ENCODE measurements at regions not wholly inside any gene's neighbourhood (a gene's known extent, or its start where the extent isn't known, plus 50 kb on each side); places are given as distances from the start of the nearest gene placed in this dataset.

GRCh38 chr5:130762031-130762430 is 403.0 kb downstream of the HINT1 start:
- CTCF ChIA-PET = no interaction called here
- WGBS (ENCODE audit: insufficient coverage, insufficient replicate concordance, low lambda C conversion rate, missing lambda C conversion rate) = 6% methylated on average over 1 of the region's 1 CpG
- TF ChIP-seq IRF3 (IDR thresholded peaks at IDR 0.05) (no peak), POLR2AphosphoS2 (IDR thresholded peaks at IDR 0.05; ENCODE audit: low read depth, low read length) (no peak), SIN3A (IDR thresholded peaks at IDR 0.05; ENCODE audit: low read depth, low read length) (no peak)
- Histone ChIP-seq H3K4me1 (ENCODE audit: control insufficient read depth, insufficient read depth, low read length) (no peaks in the 10 kb centered on the region), H3K27ac (ENCODE audit: control insufficient read depth, insufficient read depth) (no peak overlapping the region), H2AFZ (ENCODE audit: control insufficient read depth, low read depth, low read length) (no peak overlapping the region), H3K4me3 (no peak overlapping the region), H3K9ac (ENCODE audit: control insufficient read depth, insufficient read depth, low read length) (no peak overlapping the region), H3K4me2 (ENCODE audit: control insufficient read depth, insufficient read depth) (no peak overlapping the region), H3K27me3 (replicated peaks in 1 of 2; ENCODE audit: control insufficient read depth in 2 of 2, insufficient read depth in 2 of 2, low read length in 1 of 2) (no peaks in the 10 kb centered on the region), H3K79me2 (ENCODE audit: control insufficient read depth, insufficient read depth, low read length) (no peaks in the 10 kb centered on the region), H4K20me1 (ENCODE audit: control insufficient read depth, insufficient read depth) (no peaks in the 10 kb centered on the region), H3K36me3 (ENCODE audit: control insufficient read depth in 2 of 2, insufficient read depth in 2 of 2, low read length in 1 of 2) (no peaks in the 10 kb centered on the region), H3K9me3 (replicated peaks; ENCODE audit: control insufficient read depth, insufficient read depth, low read length) (no peaks in the 10 kb centered on the region)
- FAIRE-seq = no peak
- RAD21 ChIA-PET (ENCODE audit: unreplicated experiment) = no interaction called here
- no peak for DNase-seq (ENCODE audit: low read depth, low spot score)
- ATAC-seq = no peak
- SMC1A ChIA-PET (ENCODE audit: uncharacterized antibody, unreplicated experiment) = no interaction called here
- no TSS peak for BruUV-seq (replicated peaks)
- POLR2A ChIA-PET = no interaction called here
- in situ Hi-C loops (cut with MboI) (no loop called here), intact Hi-C loops (cut with micrococcal nuclease; ENCODE audit: unreplicated experiment) (no loop called here)

- Histone ChIP-seq H3K9ac (ENCODE audit: control insufficient read depth, insufficient read depth, low read length) (no peak overlapping the region), H3K36me3 (ENCODE audit: control insufficient read depth in 2 of 2, insufficient read depth in 2 of 2, low read length in 1 of 2) (no peaks in the 10 kb centered on the region), H3K9me3 (replicated peaks; ENCODE audit: control insufficient read depth, insufficient read depth, low read length) (no peaks in the 10 kb centered on the region), H3K79me2 (ENCODE audit: control insufficient read depth, insufficient read depth, low read length) (no peaks in the 10 kb centered on the region), H3K4me3 (no peak overlapping the region), H3K27me3 (replicated peaks in 1 of 2; ENCODE audit: control insufficient read depth in 2 of 2, insufficient read depth in 2 of 2, low read length in 1 of 2) (no peaks in the 10 kb centered on the region), H4K20me1 (ENCODE audit: control insufficient read depth, insufficient read depth) (no peaks in the 10 kb centered on the region), H2AFZ (ENCODE audit: control insufficient read depth, low read depth, low read length) (no peak overlapping the region), H3K27ac (ENCODE audit: control insufficient read depth, insufficient read depth) (no peak overlapping the region), H3K4me1 (ENCODE audit: control insufficient read depth, insufficient read depth, low read length) (no peaks in the 10 kb centered on the region), H3K4me2 (ENCODE audit: control insufficient read depth, insufficient read depth) (no peak overlapping the region)
- FAIRE-seq (no peak), DNase-seq (ENCODE audit: low read depth, low spot score) (no peak), ATAC-seq (no peak)
- intact Hi-C loops (cut with micrococcal nuclease; ENCODE audit: unreplicated experiment) (no loop called here), in situ Hi-C loops (cut with MboI) (no loop called here)
- no peak for TF ChIP-seq NFYB (IDR thresholded peaks at IDR 0.05; ENCODE audit: insufficient read depth, low read depth, low read length)
- no peak for TF ChIP-seq POLR2A (IDR thresholded peaks at IDR 0.05; ENCODE audit: low read depth, low read length)
- TF ChIP-seq NKRF (conservative IDR thresholded peaks at IDR 0.05) = no peak
- no peak for TF ChIP-seq MTA2 (IDR thresholded peaks at IDR 0.05; ENCODE audit: low read depth)
- no peak for TF ChIP-seq KDM1A (IDR thresholded peaks at IDR 0.05; ENCODE audit: borderline replicate concordance)
- TF ChIP-seq EGR1 (IDR thresholded peaks at IDR 0.05; ENCODE audit: borderline replicate concordance in 1 of 2, low read depth in 2 of 2, low read length in 2 of 2) = no peak
- TF ChIP-seq IKZF1 (conservative IDR thresholded peaks at IDR 0.05) = no peak
- no peak for TF ChIP-seq CBX5 (IDR thresholded peaks at IDR 0.05; ENCODE audit: low read depth)
- TF ChIP-seq E4F1 (IDR thresholded peaks at IDR 0.05; ENCODE audit: borderline replicate concordance, partially characterized antibody) = no peak
- no peak for TF ChIP-seq NBN (IDR thresholded peaks at IDR 0.05)
- TF ChIP-seq GATAD2B (conservative IDR thresholded peaks at IDR 0.05; ENCODE audit: low read depth) = no peak
- POLR2A ChIA-PET = no interaction called here
- CTCF ChIA-PET = no interaction called here
- RAD21 ChIA-PET (ENCODE audit: unreplicated experiment) = no interaction called here
- 55% methylated on average over 3 of the region's 3 CpGs for WGBS (ENCODE audit: insufficient coverage, insufficient replicate concordance, low lambda C conversion rate, missing lambda C conversion rate)
- no TSS peak for BruUV-seq (replicated peaks)
- SMC1A ChIA-PET (ENCODE audit: uncharacterized antibody, unreplicated experiment) = no interaction called here
These were observed 406.0 kb downstream of the HINT1 start for GRCh38 chr5:130759061-130759460.
